ENCODE measurements at regions not wholly inside any gene's neighbourhood (a gene's known extent, or its start where the extent isn't known, plus 50 kb on each side); places are given as distances from the start of the nearest gene placed in this dataset.

- DNase-seq (ENCODE audit: extremely low spot score): no peak
- Histone ChIP-seq H3K4me1 (ENCODE audit: insufficient read depth) (no peaks in the 10 kb centered on the region), H3K36me3 (ENCODE audit: insufficient read depth) (no peaks in the 10 kb centered on the region), H3K4me3 (ENCODE audit: low read depth, low read length) (no peak overlapping the region), H3K27ac (ENCODE audit: low read depth) (no peak overlapping the region)
- WGBS: 86% methylated on average over 4 of the region's 4 CpGs
Observed at GRCh38 chr7:19407270-19407669, 262.0 kb upstream of the FERD3L start.

GRCh38 chr7:19405541-19405940 lies 260.3 kb upstream of the FERD3L start:
- no peaks in the 10 kb centered on the region for H3K4me1 ChIP-seq (ENCODE audit: insufficient read depth)
- H3K4me3 ChIP-seq (ENCODE audit: low read depth, low read length): no peak overlapping the region
- no peaks in the 10 kb centered on the region for H3K36me3 ChIP-seq (ENCODE audit: insufficient read depth)
- WGBS: 72% methylated on average over 2 of the region's 2 CpGs
- no peak for DNase-seq (ENCODE audit: extremely low spot score)
- no peak overlapping the region for H3K27ac ChIP-seq (ENCODE audit: low read depth)

- WGBS: 9% methylated on average over 3 of the region's 3 CpGs
- H3K4me3 ChIP-seq (ENCODE audit: low read depth, low read length): no peak overlapping the region
- no peak for DNase-seq (ENCODE audit: extremely low spot score)
- H3K36me3 ChIP-seq (ENCODE audit: insufficient read depth): no peaks in the 10 kb centered on the region
- no peaks in the 10 kb centered on the region for H3K4me1 ChIP-seq (ENCODE audit: insufficient read depth)
- no peak overlapping the region for H3K27ac ChIP-seq (ENCODE audit: low read depth)
Observed at GRCh38 chr7:19404912-19405329, 259.7 kb upstream of the FERD3L start.

GRCh38 chr7:19403691-19404090 lies 258.5 kb upstream of the FERD3L start:
- 90% methylated on average over 2 of the region's 2 CpGs for WGBS

GRCh38 chr7:19401461-19401860 lies 256.2 kb upstream of the FERD3L start:
- H3K4me1 ChIP-seq (ENCODE audit: insufficient read depth): no peaks in the 10 kb centered on the region
- 57% methylated on average over 2 of the region's 2 CpGs for WGBS
- H3K4me3 ChIP-seq (ENCODE audit: low read depth, low read length): no peak overlapping the region
- no peak for DNase-seq (ENCODE audit: extremely low spot score)
- H3K36me3 ChIP-seq (ENCODE audit: insufficient read depth): no peaks in the 10 kb centered on the region
- H3K27ac ChIP-seq (ENCODE audit: low read depth): no peak overlapping the region

More at GRCh38 chr7:19403691-19404090, 258.5 kb upstream of the FERD3L start:
- no peaks in the 10 kb centered on the region for H3K36me3 ChIP-seq (ENCODE audit: insufficient read depth)
- no peak overlapping the region for H3K4me3 ChIP-seq (ENCODE audit: low read depth, low read length)
- DNase-seq (ENCODE audit: extremely low spot score): no peak
- H3K27ac ChIP-seq (ENCODE audit: low read depth): no peak overlapping the region
- H3K4me1 ChIP-seq (ENCODE audit: insufficient read depth): no peaks in the 10 kb centered on the region

- Histone ChIP-seq H3K4me3 (ENCODE audit: low read depth, low read length) (no peak overlapping the region), H3K36me3 (ENCODE audit: insufficient read depth) (no peaks in the 10 kb centered on the region), H3K4me1 (ENCODE audit: insufficient read depth) (no peaks in the 10 kb centered on the region), H3K27ac (ENCODE audit: low read depth) (no peak overlapping the region)
- no peak for DNase-seq (ENCODE audit: extremely low spot score)
- WGBS: 37% methylated on average over 4 of the region's 4 CpGs
Observed at GRCh38 chr7:19400758-19401254, 255.6 kb upstream of the FERD3L start.

- Histone ChIP-seq H3K4me3 (ENCODE audit: low read depth, low read length) (no peak overlapping the region), H3K27ac (ENCODE audit: low read depth) (no peak overlapping the region), H3K4me1 (ENCODE audit: insufficient read depth) (no peaks in the 10 kb centered on the region), H3K36me3 (ENCODE audit: insufficient read depth) (no peaks in the 10 kb centered on the region)
- DNase-seq (ENCODE audit: extremely low spot score): no peak
- 77% methylated on average over 4 of the region's 4 CpGs for WGBS
Observed at GRCh38 chr7:19397911-19398310, 252.7 kb upstream of the FERD3L start.

GRCh38 chr7:19392246-19392645 lies 247.0 kb upstream of the FERD3L start:
- DNase-seq (ENCODE audit: extremely low spot score): no peak
- 72% methylated on average over 3 of the region's 3 CpGs for WGBS
- Histone ChIP-seq H3K4me3 (ENCODE audit: low read depth, low read length) (no peak overlapping the region), H3K36me3 (ENCODE audit: insufficient read depth) (no peaks in the 10 kb centered on the region), H3K4me1 (ENCODE audit: insufficient read depth) (no peaks in the 10 kb centered on the region), H3K27ac (ENCODE audit: low read depth) (no peak overlapping the region)

GRCh38 chr7:19390795-19391194 lies 245.6 kb upstream of the FERD3L start:
- H3K4me1 ChIP-seq (ENCODE audit: insufficient read depth): no peaks in the 10 kb centered on the region
- 73% methylated on average over 5 of the region's 5 CpGs for WGBS
- no peak for DNase-seq (ENCODE audit: extremely low spot score)

GRCh38 chr7:19381321-19381720 lies 236.1 kb upstream of the FERD3L start:
- Histone ChIP-seq H3K36me3 (ENCODE audit: insufficient read depth) (no peaks in the 10 kb centered on the region), H3K27ac (ENCODE audit: low read depth) (no peak overlapping the region), H3K4me1 (ENCODE audit: insufficient read depth) (no peaks in the 10 kb centered on the region), H3K4me3 (ENCODE audit: low read depth, low read length) (no peak overlapping the region)
- WGBS: 39% methylated on average over 1 of the region's 1 CpG
- DNase-seq (ENCODE audit: extremely low spot score): no peak

More at GRCh38 chr7:19390795-19391194, 245.6 kb upstream of the FERD3L start:
- Histone ChIP-seq H3K27ac (ENCODE audit: low read depth) (no peak overlapping the region), H3K4me3 (ENCODE audit: low read depth, low read length) (no peak overlapping the region), H3K36me3 (ENCODE audit: insufficient read depth) (no peaks in the 10 kb centered on the region)

GRCh38 chr7:19378345-19378714 lies 233.1 kb upstream of the FERD3L start:
- H3K4me3 ChIP-seq (ENCODE audit: low read depth, low read length): no peak overlapping the region
- no peaks in the 10 kb centered on the region for H3K4me1 ChIP-seq (ENCODE audit: insufficient read depth)
- no peak for DNase-seq (ENCODE audit: extremely low spot score)
- H3K27ac ChIP-seq (ENCODE audit: low read depth): no peak overlapping the region
- H3K36me3 ChIP-seq (ENCODE audit: insufficient read depth): no peaks in the 10 kb centered on the region
- 54% methylated on average over 2 of the region's 2 CpGs for WGBS

- WGBS: 24% methylated on average over 9 of the region's 9 CpGs
- Histone ChIP-seq H3K36me3 (ENCODE audit: insufficient read depth) (no peaks in the 10 kb centered on the region), H3K4me3 (ENCODE audit: low read depth, low read length) (no peak overlapping the region), H3K4me1 (ENCODE audit: insufficient read depth) (no peaks in the 10 kb centered on the region), H3K27ac (ENCODE audit: low read depth) (no peak overlapping the region)
- no peak for DNase-seq (ENCODE audit: extremely low spot score)
Observed at GRCh38 chr7:19377611-19378344, 232.6 kb upstream of the FERD3L start.

GRCh38 chr7:19376538-19376937 lies 231.3 kb upstream of the FERD3L start:
- no peaks in the 10 kb centered on the region for H3K36me3 ChIP-seq (ENCODE audit: insufficient read depth)
- no peak overlapping the region for H3K4me3 ChIP-seq (ENCODE audit: low read depth, low read length)
- DNase-seq (ENCODE audit: extremely low spot score): no peak
- WGBS: 32% methylated on average over 3 of the region's 3 CpGs
- no peak overlapping the region for H3K27ac ChIP-seq (ENCODE audit: low read depth)
- no peaks in the 10 kb centered on the region for H3K4me1 ChIP-seq (ENCODE audit: insufficient read depth)

GRCh38 chr7:19375976-19376375 lies 230.8 kb upstream of the FERD3L start:
- WGBS: 75% methylated on average over 1 of the region's 1 CpG
- H3K36me3 ChIP-seq (ENCODE audit: insufficient read depth): no peaks in the 10 kb centered on the region
- no peak for DNase-seq (ENCODE audit: extremely low spot score)
- no peak overlapping the region for H3K4me3 ChIP-seq (ENCODE audit: low read depth, low read length)
- H3K4me1 ChIP-seq (ENCODE audit: insufficient read depth): no peaks in the 10 kb centered on the region
- H3K27ac ChIP-seq (ENCODE audit: low read depth): no peak overlapping the region
